Aorta (tissue), 5 donors: ENCODE measurements at regions not wholly inside any gene's neighbourhood (a gene's known extent, or its start where the extent isn't known, plus 50 kb on each side); places are given as distances from the start of the nearest gene placed in this dataset.

Experiments
- ATAC-seq: fragments of 200-7000 bp; cut with Tn5 transposase; one replicate; pipeline ENCODE4 v1.9.1; 2022; ENCODE audit warnings: moderate library complexity; ENCODE audit not compliant: low FRiP score
- DNase-seq, 2 donors: peaks; one replicate each; pipeline ENCODE4 v3.0.0-alpha.2; 2020
- H3K27ac ChIP-seq, 2 donors: one replicate each; pipeline ENCODE4 v1.5.1; 2013; ENCODE audit warnings: low read length in 2 of 2, mild to moderate bottlenecking in 2 of 2, moderate library complexity in 2 of 2, control low read depth in 1 of 2, inconsistent platforms in 1 of 2, low read depth in 1 of 2
- H3K27me3 ChIP-seq, 2 donors: one replicate each; pipeline ENCODE4 v1.6.1; 2013; ENCODE audit warnings: control low read depth in 1 of 2, low read length in 1 of 2, mild to moderate bottlenecking in 1 of 2, moderate library complexity in 1 of 2; ENCODE audit not compliant: insufficient read depth in 2 of 2, control insufficient read depth in 1 of 2
- H3K36me3 ChIP-seq, 2 donors: one replicate each; pipeline ENCODE4 v1.6.1; 2013; ENCODE audit warnings: control low read depth in 1 of 2, low read length in 1 of 2, mild to moderate bottlenecking in 1 of 2; ENCODE audit not compliant: insufficient read depth in 2 of 2, control insufficient read depth in 1 of 2
- H3K4me1 ChIP-seq, 2 donors: one replicate each; pipeline ENCODE4 v1.6.1; 2013; ENCODE audit warnings: low read length in 2 of 2, control low read depth in 1 of 2, mild to moderate bottlenecking in 1 of 2, moderate library complexity in 1 of 2; ENCODE audit not compliant: insufficient read depth in 2 of 2, control insufficient read depth in 1 of 2
- H3K4me3 ChIP-seq, 2 donors: one replicate each; pipeline ENCODE4 v1.5.1; 2013; ENCODE audit warnings: low read length in 2 of 2, control low read depth in 1 of 2, mild to moderate bottlenecking in 1 of 2
- H3K9me3 ChIP-seq: one replicate; pipeline ENCODE4 v1.6.1; 2013; ENCODE audit warnings: mild to moderate bottlenecking, low read length; ENCODE audit not compliant: control insufficient read depth
- WGBS, 2 donors: extraction: QIAGEN DNeasy Blood & Tissue Kit; methylation state at CpG; one replicate each; pipeline ENCODE4 v1.1.7; 2013; 5-methylcytosine and 5-hydroxymethylcytosine counted together
- intact Hi-C, 2 donors: fragments of 100-400 bp; cut with DNase I; formaldehyde crosslinking; loops; one replicate each; pipeline versions ENCODE4 v1.14.2 to v1.15.0; 2022
- donor health status: healthy with polysubstance abuse.
- donor health status: Bipolar disorder and iron deficiency.
- donor health status: DM: no; HTN: no; CAD: no.
- donor health status: DM: no; HTN: no; CAD: no.
- donor health status: DM: yes; HTN: yes; CAD: no.

DNA sequence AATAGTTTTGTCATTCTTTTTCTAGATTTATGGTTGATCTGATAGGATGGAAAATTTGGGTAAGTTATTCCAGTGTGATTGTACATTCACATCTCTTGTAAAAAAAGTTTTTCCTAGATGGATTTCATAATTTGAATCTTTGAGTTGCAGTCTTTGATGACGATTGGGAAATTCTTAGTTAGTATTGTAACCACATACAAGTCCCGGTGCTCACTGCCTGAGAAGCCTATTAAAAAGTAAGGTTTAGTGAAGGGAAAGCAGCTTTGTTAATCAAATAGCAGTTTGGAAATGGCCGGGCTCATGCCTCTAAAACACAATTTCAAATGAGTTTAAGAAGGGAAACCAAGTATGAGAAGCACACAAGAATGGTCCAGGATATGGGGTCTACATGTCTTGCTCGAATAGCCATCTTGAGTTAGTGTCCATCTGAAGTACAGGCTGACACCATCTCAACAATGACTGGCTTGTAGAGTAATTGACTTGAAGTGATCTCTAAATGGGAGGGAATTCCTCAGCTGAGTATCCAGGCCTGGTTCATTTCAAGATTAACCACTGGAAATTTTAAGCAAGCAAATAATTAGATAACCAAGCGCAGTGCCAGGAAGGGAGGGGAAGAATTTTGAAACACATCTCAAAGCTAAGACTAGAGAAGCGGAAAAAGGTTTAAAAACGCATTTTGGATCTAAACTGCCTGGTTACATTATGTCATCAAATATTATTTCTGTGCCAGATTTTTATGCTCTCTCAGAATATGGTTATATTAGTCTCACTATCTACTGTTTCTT, 1145.6 kb upstream of the MIR17HG start:
- Histone ChIP-seq H3K9me3 (no peaks in the 10 kb centered on the region), H3K4me1 (no peaks in the 10 kb centered on the region), H3K27me3 (no peaks in the 10 kb centered on the region), H3K27ac (no peak overlapping the region), H3K4me3 (no peak overlapping the region), H3K36me3 (no peaks in the 10 kb centered on the region)
- WGBS, 2 donors = 46 to 76% methylated on average over 7 of the region's 7 CpGs
- intact Hi-C loops = no loop called here
- no peak for ATAC-seq
- DNase-seq = no peak

DNA sequence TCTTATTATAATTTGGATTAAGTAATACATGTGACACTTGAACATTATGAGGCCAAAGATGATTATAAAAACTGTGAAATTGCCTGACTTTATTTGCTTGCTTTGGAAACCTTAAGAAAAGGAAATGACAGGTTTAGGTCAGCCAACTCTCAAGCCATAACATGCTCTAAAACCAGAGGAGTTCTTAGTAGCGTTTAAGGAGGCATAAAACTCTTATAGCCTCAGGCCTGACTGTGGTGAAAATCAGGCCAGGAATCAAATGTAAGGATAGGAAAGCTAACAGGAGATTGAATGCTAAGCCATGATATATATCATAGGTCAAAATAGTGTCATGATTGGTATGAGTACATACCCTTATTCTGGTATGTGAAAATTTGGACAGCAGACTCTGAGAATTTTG, 1142.4 kb upstream of the MIR17HG start:
- DNase-seq = no peak

DNA sequence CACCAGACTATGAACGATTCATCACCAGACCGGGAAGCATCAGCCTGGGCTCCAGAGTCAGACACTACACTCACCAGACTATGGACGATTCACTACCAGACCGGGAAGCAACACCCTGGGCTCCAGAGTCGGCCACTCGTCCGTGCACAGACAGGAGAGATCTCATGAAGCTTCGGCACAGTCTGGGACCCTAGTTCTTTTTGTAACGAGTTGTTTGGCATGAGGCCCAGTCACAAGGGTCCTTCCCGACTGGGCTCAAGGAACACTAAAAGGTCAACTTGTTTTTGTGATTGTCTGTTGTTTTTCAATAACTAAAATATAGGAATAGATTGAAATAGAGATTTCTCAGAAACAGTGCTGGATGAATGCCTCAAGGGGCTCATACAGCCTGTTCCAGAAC, 1141.6 kb upstream of the MIR17HG start:
- Histone ChIP-seq H3K27me3 (no peaks in the 10 kb centered on the region), H3K4me1 (no peaks in the 10 kb centered on the region), H3K4me3 (no peak overlapping the region), H3K9me3 (no peaks in the 10 kb centered on the region), H3K27ac (no peak overlapping the region), H3K36me3 (no peaks in the 10 kb centered on the region)
- DNase-seq (no peak), ATAC-seq (no peak)
- 83 to 87% methylated on average over 10 of the region's 10 CpGs for WGBS, 2 donors
- intact Hi-C loops = no loop called here

More for the DNA sequence above, 1142.4 kb upstream of the MIR17HG start:
- Histone ChIP-seq H3K27me3 (no peaks in the 10 kb centered on the region), H3K4me1 (no peaks in the 10 kb centered on the region), H3K27ac (no peak overlapping the region), H3K9me3 (no peaks in the 10 kb centered on the region), H3K4me3 (no peak overlapping the region), H3K36me3 (no peaks in the 10 kb centered on the region)
- WGBS, 2 donors = 27 to 37% methylated on average over 1 of the region's 1 CpG
- intact Hi-C loops = no loop called here
- ATAC-seq = no peak

- Histone ChIP-seq H3K27ac (no peak overlapping the region), H3K36me3 (no peaks in the 10 kb centered on the region), H3K27me3 (no peaks in the 10 kb centered on the region), H3K4me1 (no peaks in the 10 kb centered on the region), H3K4me3 (no peak overlapping the region), H3K9me3 (no peaks in the 10 kb centered on the region)
- no peak for DNase-seq
- intact Hi-C loops = no loop called here
- 89 to 93% methylated on average over 1 of the region's 1 CpG for WGBS, 2 donors
- ATAC-seq = no peak
Measured at GRCh38 chr13:90217275-90217674, 1130.2 kb upstream of the MIR17HG start.

GRCh38 chr13:90222758-90223157, 1124.7 kb upstream of the MIR17HG start:
- Histone ChIP-seq H3K4me1 (no peaks in the 10 kb centered on the region), H3K27ac (no peak overlapping the region), H3K27me3 (no peaks in the 10 kb centered on the region), H3K36me3 (no peaks in the 10 kb centered on the region), H3K9me3 (no peaks in the 10 kb centered on the region), H3K4me3 (no peak overlapping the region)
- intact Hi-C loops = no loop called here
- DNase-seq = no peak
- WGBS, 2 donors = 93 to 94% methylated on average over 3 of the region's 3 CpGs
- no peak for ATAC-seq

- intact Hi-C loops = no loop called here
- Histone ChIP-seq H3K9me3 (no peaks in the 10 kb centered on the region), H3K27ac (no peak overlapping the region), H3K36me3 (no peaks in the 10 kb centered on the region), H3K27me3 (no peaks in the 10 kb centered on the region), H3K4me1 (no peaks in the 10 kb centered on the region), H3K4me3 (no peak overlapping the region)
- WGBS, 2 donors = 94 to 96% methylated on average over 17 of the region's 17 CpGs
- DNase-seq (peak in 1 of 2 donors; percentile 65), ATAC-seq (no peak)
Measured at GRCh38 chr13:90230311-90230710, 1117.2 kb upstream of the MIR17HG start.

DNA sequence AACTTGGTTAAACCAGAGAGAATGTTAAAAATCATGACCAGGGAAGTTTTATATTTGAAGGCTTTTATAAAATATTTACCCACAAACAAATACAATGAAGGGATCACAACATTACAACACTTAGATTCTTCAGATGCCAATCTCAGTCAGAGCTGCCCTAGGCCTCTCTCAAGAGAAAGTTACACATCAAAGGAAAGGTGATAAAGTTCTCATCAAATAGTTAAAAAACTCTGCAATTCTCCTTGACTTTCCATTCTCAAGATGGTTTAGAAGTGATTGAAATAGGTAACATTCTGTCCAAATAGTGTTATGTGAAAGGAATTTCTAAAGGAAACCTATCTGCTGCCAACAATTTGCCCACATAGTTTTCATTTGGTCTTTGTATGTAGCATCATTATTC, 1115.2 kb upstream of the MIR17HG start:
- intact Hi-C loops = no loop called here

GRCh38 chr13:90233933-90234672, 1113.4 kb upstream of the MIR17HG start:
- H3K36me3 ChIP-seq = no peaks in the 10 kb centered on the region
- no peak overlapping the region for H3K4me3 ChIP-seq
- no peaks in the 10 kb centered on the region for H3K27me3 ChIP-seq
- intact Hi-C loops = no loop called here
- no peak overlapping the region for H3K27ac ChIP-seq
- H3K9me3 ChIP-seq = no peaks in the 10 kb centered on the region
- DNase-seq (no peak), ATAC-seq (no peak)
- H3K4me1 ChIP-seq = no peaks in the 10 kb centered on the region
- WGBS, 2 donors = 56 to 63% methylated on average over 7 of the region's 7 CpGs

More for the DNA sequence above, 1115.2 kb upstream of the MIR17HG start:
- no peaks in the 10 kb centered on the region for H3K27me3 ChIP-seq
- DNase-seq (no peak), ATAC-seq (no peak)
- no peaks in the 10 kb centered on the region for H3K9me3 ChIP-seq
- no peak overlapping the region for H3K27ac ChIP-seq
- H3K4me3 ChIP-seq = no peak overlapping the region
- no peaks in the 10 kb centered on the region for H3K4me1 ChIP-seq
- no peaks in the 10 kb centered on the region for H3K36me3 ChIP-seq

DNA sequence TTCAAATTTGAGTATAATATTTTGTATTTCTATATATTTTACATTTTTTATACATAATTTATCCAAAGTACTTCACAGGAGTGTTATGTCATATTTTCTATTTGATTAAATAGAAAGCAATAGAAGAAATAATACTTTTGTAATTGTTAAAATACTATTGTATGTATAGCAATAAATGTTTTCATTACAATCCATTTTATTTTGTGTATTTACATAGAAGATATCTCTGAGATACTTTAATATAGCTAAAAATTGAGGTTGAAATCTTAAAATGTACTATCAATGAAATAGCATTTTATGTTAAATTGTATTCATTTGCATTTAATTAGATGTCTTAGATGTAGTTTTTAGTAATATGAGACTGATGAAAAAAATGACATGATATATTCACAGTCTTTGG, 1109.6 kb upstream of the MIR17HG start:
- no peaks in the 10 kb centered on the region for H3K27me3 ChIP-seq
- no peak overlapping the region for H3K4me3 ChIP-seq
- ATAC-seq = no peak
- H3K9me3 ChIP-seq = no peaks in the 10 kb centered on the region
- no peaks in the 10 kb centered on the region for H3K4me1 ChIP-seq
- intact Hi-C loops = no loop called here
- no peaks in the 10 kb centered on the region for H3K36me3 ChIP-seq
- H3K27ac ChIP-seq = no peak overlapping the region
- no peak for DNase-seq
